Caco-2 (cell line): ENCODE measurements at regions not wholly inside any gene's neighbourhood (a gene's known extent, or its start where the extent isn't known, plus 50 kb on each side); places are given as distances from the start of the nearest gene placed in this dataset.
"Not testable (repeated sequence)": the region's sequence is repeated elsewhere in the genome, so short reads cannot be mapped to it uniquely, and the experiment has no call there.

Source experiments
- BruUV-seq: library from RNA; stranded (reverse); fragments of 400-500 nt; replicated peaks from 2 replicates; lab custom pipeline; 2021; lab: Mats Ljungman, UMichigan
- CTCF ChIA-PET: fragments of 300-600 bp; sonication (Branson Sonifier 250); formaldehyde crosslinking; loops from one replicate; lab custom pipeline; 2022; ENCODE audit warnings: antibody characterized with exemption; lab: Charles Lee
- POLR2A ChIA-PET: fragments of 300-600 bp; sonication (Branson Sonifier 250); formaldehyde crosslinking; loops from one replicate; lab custom pipeline; 2022; ENCODE audit warnings: antibody characterized with exemption; lab: Charles Lee
- DNase-seq, 2 experiments: peaks; one replicate each; pipeline versions ENCODE4 v3.0.0 to v3.0.0-alpha.2; 2020 to 2022
- H3K27me3 ChIP-seq: replicated peaks from 2 replicates; pipeline ENCODE4 v1.6.0; 2011; ENCODE audit warnings: low read length; ENCODE audit not compliant: control insufficient read depth, insufficient read depth
- H3K36me3 ChIP-seq: 2 replicates; pipeline ENCODE4 v1.5.1; 2011; ENCODE audit warnings: low read length; ENCODE audit not compliant: control insufficient read depth, insufficient read depth
- H3K4me1 ChIP-seq: fragments of 250-450 bp; sonication (Bioruptor Pico); 2 replicates; pipeline ENCODE4 v1.5.1; 2020; ENCODE audit warnings: mild to moderate bottlenecking
- H3K4me3 ChIP-seq: 2 replicates; pipeline ENCODE4 v1.5.1; 2011; ENCODE audit warnings: low read depth, mild to moderate bottlenecking, control low read depth, low read length
- H3K9me3 ChIP-seq: fragments of 250-450 bp; sonication (Bioruptor Pico); 2 replicates; pipeline ENCODE4 v1.5.1; 2020; ENCODE audit warnings: mild to moderate bottlenecking, moderate library complexity
- H3K27ac Mint-ChIP-seq: one replicate; pipeline ENCODE4 v1.8.0; 2022; ENCODE audit warnings: mixed read lengths; ENCODE audit not compliant: unreplicated experiment
- H3K27me3 Mint-ChIP-seq: one replicate; pipeline ENCODE4 v1.8.0; 2022; ENCODE audit warnings: mixed read lengths; ENCODE audit not compliant: insufficient read depth, unreplicated experiment
- H3K36me3 Mint-ChIP-seq: one replicate; pipeline ENCODE4 v1.8.0; 2022; ENCODE audit warnings: mild to moderate bottlenecking, mixed read lengths; ENCODE audit not compliant: insufficient read depth, unreplicated experiment
- H3K4me1 Mint-ChIP-seq: one replicate; pipeline ENCODE4 v1.8.0; 2022; ENCODE audit warnings: low read depth, mixed read lengths; ENCODE audit not compliant: unreplicated experiment
- H3K4me3 Mint-ChIP-seq: one replicate; pipeline ENCODE4 v1.8.0; 2022; ENCODE audit warnings: mild to moderate bottlenecking, moderate library complexity, mixed read lengths; ENCODE audit not compliant: unreplicated experiment
- H3K9me3 Mint-ChIP-seq: one replicate; pipeline ENCODE4 v1.8.0; 2022; ENCODE audit warnings: mixed read lengths; ENCODE audit not compliant: unreplicated experiment
- CTCF ChIP-seq, 2 experiments: fragments of 200-600 bp in 1 of 2; IDR thresholded peaks; 1 replicate in 1 of 2; 2 replicates in 1 of 2; pipeline versions ENCODE4 v1.5.1 to v1.8.0; 2011 to 2022; ENCODE audit warnings: antibody characterized with exemption in 1 of 2, control low read depth in 1 of 2, inconsistent platforms in 1 of 2, low read depth in 1 of 2, low read length in 1 of 2, mild to moderate bottlenecking in 1 of 2, moderate library complexity in 1 of 2; ENCODE audit not compliant: insufficient read depth in 1 of 2, severe bottlenecking in 1 of 2, unreplicated experiment in 1 of 2
- intact Hi-C: fragments of 100-400 bp; cut with micrococcal nuclease; formaldehyde crosslinking; loops from one replicate; pipeline ENCODE4 v1.10.0; 2022; ENCODE audit not compliant: unreplicated experiment

- CTCF ChIA-PET = no interaction called here
- Histone ChIP-seq H3K27me3 (no peaks in the 10 kb centered on the region), H3K9me3 (no peaks in the 10 kb centered on the region), H3K4me3 (no peak overlapping the region), H3K36me3 (no peaks in the 10 kb centered on the region), H3K4me1 (peaks cover 31% of the 10 kb centered on the region)
- Mint-ChIP-seq H3K27ac (no peak overlapping the region), H3K9me3 (peaks cover 17% of the 10 kb centered on the region), H3K36me3 (peaks cover 6% of the 10 kb centered on the region), H3K4me1 (peaks cover 11% of the 10 kb centered on the region), H3K4me3 (no peak overlapping the region), H3K27me3 (no peaks in the 10 kb centered on the region)
- POLR2A ChIA-PET = no interaction called here
- no TSS peak for BruUV-seq
- no peak for TF ChIP-seq CTCF (IDR thresholded peaks at IDR 0.05; ENCODE audit: insufficient read depth in 1 of 2, low read depth in 1 of 2, low read length in 1 of 2, severe bottlenecking in 1 of 2, unreplicated experiment in 1 of 2)
- intact Hi-C loops = no loop called here
- DNase-seq = no peak
These were observed 286.5 kb upstream of the ADGRL3 start for GRCh38 chr4:60913671-60914070.

GRCh38 chr4:60921735-60922134 is 278.4 kb upstream of the ADGRL3 start:
- H3K36me3 ChIP-seq, H3K9me3 ChIP-seq, H3K27ac Mint-ChIP-seq, H3K4me3 ChIP-seq, H3K27me3 ChIP-seq, H3K4me1 ChIP-seq, H3K4me3 Mint-ChIP-seq, H3K36me3 Mint-ChIP-seq, H3K9me3 Mint-ChIP-seq, CTCF ChIA-PET, BruUV-seq, intact Hi-C loops, H3K27me3 Mint-ChIP-seq, POLR2A ChIA-PET, DNase-seq, H3K4me1 Mint-ChIP-seq: not testable (repeated sequence)

- Histone ChIP-seq H3K36me3 (no peaks in the 10 kb centered on the region), H3K4me1 (0 out of 2 replicates have a peak, but pooled peaks cover 6% of the 10 kb centered on the region), H3K9me3 (no peaks in the 10 kb centered on the region), H3K4me3 (no peak overlapping the region), H3K27me3 (no peaks in the 10 kb centered on the region)
- POLR2A ChIA-PET = no interaction called here
- TF ChIP-seq CTCF (IDR thresholded peaks at IDR 0.05; ENCODE audit: insufficient read depth in 1 of 2, low read depth in 1 of 2, low read length in 1 of 2, severe bottlenecking in 1 of 2, unreplicated experiment in 1 of 2) = no peak
- Mint-ChIP-seq H3K9me3 (no peaks in the 10 kb centered on the region), H3K27ac (no peak overlapping the region), H3K4me3 (no peak overlapping the region), H3K36me3 (no peaks in the 10 kb centered on the region), H3K4me1 (no peaks in the 10 kb centered on the region), H3K27me3 (no peaks in the 10 kb centered on the region)
- no TSS peak for BruUV-seq
- intact Hi-C loops = no loop called here
- CTCF ChIA-PET = no interaction called here
- DNase-seq = no peak
These were observed 277.1 kb upstream of the ADGRL3 start for GRCh38 chr4:60923075-60923474.

GRCh38 chr4:60926624-60927023 is 273.5 kb upstream of the ADGRL3 start:
- ChIA-PET CTCF (no interaction called here), POLR2A (no interaction called here)
- Mint-ChIP-seq H3K27me3 (no peaks in the 10 kb centered on the region), H3K27ac (no peak overlapping the region), H3K9me3 (no peaks in the 10 kb centered on the region), H3K36me3 (no peaks in the 10 kb centered on the region), H3K4me1 (no peaks in the 10 kb centered on the region), H3K4me3 (no peak overlapping the region)
- no peak overlapping the region for H3K4me3 ChIP-seq
- no peaks in the 10 kb centered on the region for H3K27me3 ChIP-seq
- no peaks in the 10 kb centered on the region for H3K36me3 ChIP-seq
- no peak for DNase-seq
- H3K9me3 ChIP-seq = no peaks in the 10 kb centered on the region
- intact Hi-C loops = no loop called here
- 0 out of 2 replicates have a peak, but pooled peaks cover 6% of the 10 kb centered on the region for H3K4me1 ChIP-seq
- no peak for TF ChIP-seq CTCF (IDR thresholded peaks at IDR 0.05; ENCODE audit: insufficient read depth in 1 of 2, low read depth in 1 of 2, low read length in 1 of 2, severe bottlenecking in 1 of 2, unreplicated experiment in 1 of 2)
- BruUV-seq = no TSS peak
